Mesodermal cell (in vitro differentiated cells): ENCODE measurements at regions not wholly inside any gene's neighbourhood (a gene's known extent, or its start where the extent isn't known, plus 50 kb on each side); places are given as distances from the start of the nearest gene placed in this dataset.
"Not testable (repeated sequence)": the region's sequence is repeated elsewhere in the genome, so short reads cannot be mapped to it uniquely, and the experiment has no call there.

Experiments
- H3K27ac ChIP-seq: 2 replicates; pipeline ENCODE4 v1.7.0; 2013; ENCODE audit warnings: mild to moderate bottlenecking, low read depth, low read length, moderate library complexity; ENCODE audit not compliant: severe bottlenecking
- H3K36me3 ChIP-seq: 2 replicates; pipeline ENCODE4 v1.7.1; 2013; ENCODE audit warnings: mild to moderate bottlenecking, low read length, moderate library complexity; ENCODE audit not compliant: control insufficient read depth, insufficient read depth
- H3K4me1 ChIP-seq: one replicate; pipeline ENCODE4 v1.7.1; 2013; ENCODE audit warnings: mild to moderate bottlenecking, low read length; ENCODE audit not compliant: insufficient read depth, control insufficient read depth, poor library complexity, severe bottlenecking
- H3K4me3 ChIP-seq: 2 replicates; pipeline ENCODE4 v1.7.0; 2013; ENCODE audit warnings: low read length, control low read depth, mild to moderate bottlenecking; ENCODE audit not compliant: insufficient read depth, poor library complexity, severe bottlenecking; ENCODE audit errors: extremely low read depth
- H3K9me3 ChIP-seq: 2 replicates; pipeline ENCODE4 v1.7.1; 2013; ENCODE audit warnings: mild to moderate bottlenecking, low read length, moderate library complexity; ENCODE audit not compliant: control insufficient read depth
- WGBS, 2 experiments: methylation state at CpG; one replicate each; pipeline ENCODE4 v1.1.5; 2013; ENCODE audit warnings: missing lambda C conversion rate in 2 of 2; ENCODE audit not compliant: insufficient coverage in 2 of 2; 5-methylcytosine and 5-hydroxymethylcytosine counted together

- peaks cover 3% of the 10 kb centered on the region for H3K4me1 ChIP-seq
- WGBS, 2 experiments, result 100% methylated on average over 1 of the region's 4 CpGs; no CpG with 5 or more reads in 1 of the 2 experiments
- H3K36me3 ChIP-seq, result no peaks in the 10 kb centered on the region
- H3K9me3 ChIP-seq, result no peaks in the 10 kb centered on the region
- H3K4me3 ChIP-seq, result no peak overlapping the region
- H3K27ac ChIP-seq, result no peak overlapping the region
These were observed 764.3 kb upstream of the CTNND2 start for GRCh38 chr5:12668564-12668963.

- 51 to 55% methylated on average over 2 to 7 of the region's 12 CpGs for WGBS, 2 experiments
- not testable (repeated sequence) for H3K27ac ChIP-seq, H3K36me3 ChIP-seq, H3K4me3 ChIP-seq, H3K4me1 ChIP-seq, H3K9me3 ChIP-seq
These were observed 763.6 kb upstream of the CTNND2 start for GRCh38 chr5:12667818-12668217.

GRCh38 chr5:12665772-12666171 lies 761.5 kb upstream of the CTNND2 start:
- not testable (repeated sequence) for H3K36me3 ChIP-seq, H3K9me3 ChIP-seq, H3K4me1 ChIP-seq, H3K4me3 ChIP-seq, H3K27ac ChIP-seq
- WGBS, 2 experiments, result 60 to 92% methylated on average over 1 to 2 of the region's 13 CpGs

- 85 to 92% methylated on average over 14 to 17 of the region's 20 CpGs for WGBS, 2 experiments
- no peaks in the 10 kb centered on the region for H3K9me3 ChIP-seq
- no peaks in the 10 kb centered on the region for H3K4me1 ChIP-seq
- H3K4me3 ChIP-seq, result no peak overlapping the region
- no peaks in the 10 kb centered on the region for H3K36me3 ChIP-seq
- H3K27ac ChIP-seq, result no peak overlapping the region
These were observed 758.5 kb upstream of the CTNND2 start for GRCh38 chr5:12662545-12663314.

GRCh38 chr5:12661617-12662370 lies 757.5 kb upstream of the CTNND2 start:
- Histone ChIP-seq H3K4me3 (no peak overlapping the region), H3K4me1 (no peaks in the 10 kb centered on the region), H3K9me3 (no peaks in the 10 kb centered on the region), H3K36me3 (no peaks in the 10 kb centered on the region), H3K27ac (no peak overlapping the region)
- 92 to 95% methylated on average over 20 to 24 of the region's 33 CpGs for WGBS, 2 experiments

- WGBS, 2 experiments, result 91 to 96% methylated on average over 18 to 19 of the region's 24 CpGs
- H3K9me3 ChIP-seq, H3K4me1 ChIP-seq, H3K27ac ChIP-seq, H3K36me3 ChIP-seq, H3K4me3 ChIP-seq: not testable (repeated sequence)
These were observed 756.2 kb upstream of the CTNND2 start for GRCh38 chr5:12660279-12661107.

- no peaks in the 10 kb centered on the region for H3K36me3 ChIP-seq
- no peaks in the 10 kb centered on the region for H3K4me1 ChIP-seq
- no peak overlapping the region for H3K4me3 ChIP-seq
- 60 to 92% methylated on average over 1 to 4 of the region's 4 CpGs for WGBS, 2 experiments
- H3K27ac ChIP-seq, result no peak overlapping the region
- H3K9me3 ChIP-seq, result no peaks in the 10 kb centered on the region
These were observed 755.4 kb upstream of the CTNND2 start for GRCh38 chr5:12659686-12660085.

- Histone ChIP-seq H3K36me3 (no peaks in the 10 kb centered on the region), H3K27ac (no peak overlapping the region)
- 84 to 87% methylated on average over 2 to 3 of the region's 4 CpGs for WGBS, 2 experiments
These were observed 754.7 kb upstream of the CTNND2 start for GRCh38 chr5:12658871-12659446.

GRCh38 chr5:12657914-12658474 lies 753.7 kb upstream of the CTNND2 start:
- H3K36me3 ChIP-seq, H3K4me1 ChIP-seq, H3K27ac ChIP-seq, H3K4me3 ChIP-seq, H3K9me3 ChIP-seq: not testable (repeated sequence)
- 80% methylated on average over 1 of the region's 4 CpGs; no CpG with 5 or more reads in 1 of the 2 experiments for WGBS, 2 experiments

More at GRCh38 chr5:12658871-12659446, 754.7 kb upstream of the CTNND2 start:
- Histone ChIP-seq H3K9me3 (no peaks in the 10 kb centered on the region), H3K4me3 (no peak overlapping the region), H3K4me1 (no peaks in the 10 kb centered on the region)

GRCh38 chr5:12655675-12656074 lies 751.4 kb upstream of the CTNND2 start:
- Histone ChIP-seq H3K4me1 (no peaks in the 10 kb centered on the region), H3K36me3 (no peaks in the 10 kb centered on the region), H3K27ac (no peak overlapping the region), H3K9me3 (no peaks in the 10 kb centered on the region), H3K4me3 (no peak overlapping the region)
- 87 to 100% methylated on average over 1 to 3 of the region's 3 CpGs for WGBS, 2 experiments
